A673 (cell line): ENCODE measurements at regions not wholly inside any gene's neighbourhood (a gene's known extent, or its start where the extent isn't known, plus 50 kb on each side); places are given as distances from the start of the nearest gene placed in this dataset.
"Not testable (repeated sequence)": the region's sequence is repeated elsewhere in the genome, so short reads cannot be mapped to it uniquely, and the experiment has no call there.

Source experiments
- BruUV-seq: library from RNA; stranded (reverse); fragments of 400-500 nt; replicated peaks from 2 replicates; lab custom pipeline; 2021; lab: Mats Ljungman, UMichigan
- CTCF ChIA-PET: fragments of 300-600 bp; sonication (Branson Sonifier 250); formaldehyde crosslinking; loops from one replicate; lab custom pipeline; 2022; ENCODE audit warnings: antibody characterized with exemption; lab: Charles Lee
- POLR2A ChIA-PET: fragments of 300-600 bp; sonication (Branson Sonifier 250); formaldehyde crosslinking; loops from one replicate; lab custom pipeline; 2022; ENCODE audit warnings: antibody characterized with exemption; ENCODE audit not compliant: low non-redundant PET; lab: Charles Lee
- DNase-seq: peaks from one replicate; pipeline ENCODE4 v3.0.0-alpha.2; 2015; ENCODE audit warnings: low spot score
- H3K27ac ChIP-seq: fragments of 200-600 bp; sonication (generic); 2 replicates; pipeline ENCODE4 v1.5.1; 2016; ENCODE audit warnings: mixed run types, low read depth, mild to moderate bottlenecking, mixed read lengths, antibody characterized with exemption, low read length; ENCODE audit not compliant: poor library complexity, severe bottlenecking
- H3K27me3 ChIP-seq: fragments of 200-600 bp; sonication (generic); replicated peaks from 2 replicates; pipeline ENCODE4 v1.6.1; 2017; ENCODE audit warnings: mixed run types, low read depth, mild to moderate bottlenecking, mixed read lengths, antibody characterized with exemption, low read length; ENCODE audit not compliant: insufficient read depth, poor library complexity
- H3K36me3 ChIP-seq: fragments of 200-600 bp; sonication (generic); 2 replicates; pipeline ENCODE4 v1.6.1; 2016; ENCODE audit warnings: mixed run types, mild to moderate bottlenecking, mixed read lengths, antibody characterized with exemption, low read length; ENCODE audit not compliant: insufficient read depth, poor library complexity, severe bottlenecking
- H3K4me1 ChIP-seq: fragments of 200-600 bp; sonication (generic); 2 replicates; pipeline ENCODE4 v1.6.1; 2017; ENCODE audit warnings: mixed run types, mild to moderate bottlenecking, mixed read lengths, antibody characterized with exemption, low read length; ENCODE audit not compliant: insufficient read depth, poor library complexity, severe bottlenecking
- H3K4me3 ChIP-seq: fragments of 200-600 bp; sonication (generic); 2 replicates; pipeline ENCODE4 v1.5.1; 2016; ENCODE audit warnings: low read depth, mixed run types, mild to moderate bottlenecking, mixed read lengths, low read length; ENCODE audit not compliant: poor library complexity, severe bottlenecking
- H3K9me3 ChIP-seq: fragments of 200-600 bp; sonication (generic); 2 replicates; pipeline ENCODE4 v1.6.1; 2016; ENCODE audit warnings: mixed run types, low read depth, mild to moderate bottlenecking, mixed read lengths, antibody characterized with exemption, low read length; ENCODE audit not compliant: poor library complexity, severe bottlenecking
- CTCF ChIP-seq: fragments of 300-800, 200-600 bp; sonication (generic); conservative IDR thresholded peaks from 2 replicates; pipeline ENCODE4 v1.5.1; 2017; ENCODE audit warnings: low read depth, mild to moderate bottlenecking, antibody characterized with exemption, low read length, moderate library complexity, mixed read lengths
- EZH2 ChIP-seq: fragments of 200-600 bp; sonication (generic); IDR thresholded peaks from 2 replicates; pipeline ENCODE4 v1.6.1; 2017; ENCODE audit warnings: borderline replicate concordance, low read depth, mild to moderate bottlenecking, mixed read lengths, antibody characterized with exemption, low read length; ENCODE audit not compliant: poor library complexity, severe bottlenecking
- intact Hi-C: fragments of 100-400 bp; cut with micrococcal nuclease; formaldehyde crosslinking; loops from one replicate; pipeline ENCODE4 v1.10.0; 2022; ENCODE audit not compliant: unreplicated experiment

DNA sequence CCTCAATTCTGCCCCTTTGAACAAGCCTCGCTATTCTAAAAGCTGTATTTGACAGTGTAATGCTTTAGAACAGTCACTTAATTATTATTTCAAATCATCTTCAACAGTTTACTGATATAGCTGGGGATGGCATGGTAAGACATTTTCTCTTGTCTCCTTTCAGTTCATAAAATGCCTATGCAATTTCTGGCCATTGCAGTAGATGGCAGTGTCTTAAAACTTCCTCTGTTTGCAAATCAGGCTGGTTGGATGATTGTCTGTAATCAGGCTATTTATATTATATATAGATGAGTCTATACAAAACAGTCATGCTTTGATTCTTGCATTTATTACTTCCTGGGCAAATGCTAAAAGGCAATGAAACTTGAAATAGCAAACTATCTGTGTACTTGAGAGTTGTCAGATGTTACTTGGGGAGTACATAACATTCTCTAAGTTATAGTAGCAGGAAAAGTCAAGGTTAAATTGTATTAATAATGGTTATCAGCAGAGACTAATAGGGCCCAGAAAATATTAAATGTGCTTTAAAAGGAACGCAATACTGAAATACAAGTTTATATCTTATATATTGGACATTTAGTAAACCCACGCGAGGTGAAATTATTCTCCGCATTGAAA lies 55.5 kb upstream of the LHFPL3 start:
- no peak overlapping the region for H3K4me3 ChIP-seq
- ChIA-PET CTCF (no interaction called here), POLR2A (no interaction called here)
- H3K27ac ChIP-seq: no peak overlapping the region
- peaks cover 15% of the 10 kb centered on the region for H3K27me3 ChIP-seq
- BruUV-seq: no TSS peak
- H3K4me1 ChIP-seq: no peaks in the 10 kb centered on the region
- peak; percentile 52 for DNase-seq
- no peaks in the 10 kb centered on the region for H3K36me3 ChIP-seq
- H3K9me3 ChIP-seq: no peaks in the 10 kb centered on the region
- TF ChIP-seq EZH2 (no peak), CTCF (peak; percentile 76)
- intact Hi-C loops: no loop called here

DNA sequence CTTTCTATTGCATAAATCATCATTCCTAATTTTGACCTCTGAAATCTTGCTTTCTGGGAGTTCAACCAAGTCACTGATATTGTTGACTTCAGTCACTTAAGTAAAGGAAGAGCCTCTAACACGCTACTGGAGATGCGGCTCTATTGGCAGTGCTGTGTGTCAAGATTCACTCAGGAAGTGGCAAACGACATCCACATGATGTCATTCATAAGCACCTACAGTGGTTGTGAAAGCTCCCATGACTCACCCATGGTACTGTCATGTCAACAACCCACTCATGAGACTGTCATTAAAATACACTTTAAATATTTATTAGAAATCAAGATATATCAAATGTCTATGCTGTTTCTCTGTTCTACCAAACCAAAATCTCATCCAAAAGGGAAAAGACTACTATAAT lies 52.5 kb upstream of the LHFPL3 start:
- POLR2A ChIA-PET: no interaction called here
- BruUV-seq: no TSS peak
- Histone ChIP-seq H3K27ac (no peak overlapping the region), H3K9me3 (no peaks in the 10 kb centered on the region), H3K36me3 (no peaks in the 10 kb centered on the region), H3K4me3 (no peak overlapping the region), H3K4me1 (no peaks in the 10 kb centered on the region), H3K27me3 (no peaks in the 10 kb centered on the region)
- intact Hi-C loops: no loop called here
- no peak for DNase-seq
- CTCF ChIA-PET: no interaction called here
- TF ChIP-seq EZH2 (no peak), CTCF (no peak)

DNA sequence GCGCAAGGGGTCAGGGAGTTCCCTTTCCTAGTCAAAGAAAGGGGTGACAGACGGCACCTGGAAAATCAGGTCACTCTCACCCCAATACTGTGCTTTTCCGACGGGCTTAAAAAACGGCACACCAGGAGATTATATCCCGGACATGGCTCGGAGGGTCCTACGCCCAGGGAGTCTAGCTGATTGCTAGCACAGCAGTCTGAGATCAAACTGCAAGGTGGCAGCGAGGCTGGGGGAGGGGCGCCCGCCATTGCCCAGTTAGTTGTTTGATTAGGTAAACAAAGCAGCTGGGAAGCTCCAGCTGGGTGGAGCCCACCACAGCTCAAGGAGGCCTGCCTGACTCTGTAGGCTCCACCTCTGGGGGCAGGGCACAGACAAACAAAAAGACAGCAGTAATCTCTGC lies 51.7 kb upstream of the LHFPL3 start:
- H3K27me3 ChIP-seq, H3K9me3 ChIP-seq, intact Hi-C loops, H3K4me3 ChIP-seq, H3K4me1 ChIP-seq, DNase-seq, H3K27ac ChIP-seq, H3K36me3 ChIP-seq, BruUV-seq, POLR2A ChIA-PET: not testable (repeated sequence)
- CTCF ChIA-PET: interaction anchor here (0.5 kb wide), 1 partner anchor 860 kb away, joined by 7 read pairs; no protein-coding TSS in a partner anchor
